SK-N-SH treated with all-trans-retinoic acid at 6 μM for 48 hours (cell line): ENCODE measurements at regions not wholly inside any gene's neighbourhood (a gene's known extent, or its start where the extent isn't known, plus 50 kb on each side); places are given as distances from the start of the nearest gene placed in this dataset.

Source experiments
- BACH2 ChIP-seq: fragments of 250-450 bp; sonication (Bioruptor Pico); IDR thresholded peaks from 2 replicates; pipeline ENCODE4 v1.9.0; 2021; ENCODE audit warnings: mild to moderate bottlenecking, borderline replicate concordance
- CREB5 ChIP-seq: fragments of 250-450 bp; sonication (Bioruptor Pico); IDR thresholded peaks from 2 replicates; pipeline ENCODE4 v1.5.1; 2020; ENCODE audit warnings: low read depth, mild to moderate bottlenecking, moderate library complexity
- ESRRG ChIP-seq: fragments of 250-450 bp; sonication (Bioruptor Pico); IDR thresholded peaks from 2 replicates; pipeline ENCODE4 v1.6.1; 2021; ENCODE audit warnings: mild to moderate bottlenecking
- GLIS3 ChIP-seq: fragments of 250-450 bp; sonication (Bioruptor Pico); IDR thresholded peaks from 2 replicates; pipeline ENCODE4 v1.5.0; 2020; ENCODE audit warnings: mild to moderate bottlenecking, moderate library complexity
- OSR1 ChIP-seq: fragments of 250-450 bp; sonication (Bioruptor Pico); IDR thresholded peaks from 2 replicates; pipeline ENCODE4 v1.8.0; 2022; ENCODE audit warnings: moderate library complexity, mild to moderate bottlenecking, inconsistent platforms
- PATZ1 ChIP-seq: fragments of 250-450 bp; sonication (Bioruptor Pico); IDR thresholded peaks from 2 replicates; pipeline ENCODE4 v1.8.0; 2020; ENCODE audit warnings: mild to moderate bottlenecking, moderate library complexity, borderline replicate concordance
- POU6F1 ChIP-seq: fragments of 250-450 bp; sonication (Bioruptor Pico); IDR thresholded peaks from 2 replicates; pipeline ENCODE4 v1.8.0; 2021; ENCODE audit warnings: low read depth, mild to moderate bottlenecking, moderate library complexity, borderline replicate concordance
- RARB ChIP-seq: fragments of 250-450 bp; sonication (Bioruptor Pico); IDR thresholded peaks from 2 replicates; pipeline ENCODE4 v1.8.0; 2021; ENCODE audit warnings: mild to moderate bottlenecking, moderate library complexity
- TCF4 ChIP-seq: fragments of 250-450 bp; sonication (Bioruptor Pico); IDR thresholded peaks from 2 replicates; pipeline ENCODE4 v1.8.0; 2021; ENCODE audit warnings: mild to moderate bottlenecking, moderate library complexity, borderline replicate concordance
- TOX ChIP-seq: fragments of 250-450 bp; sonication (Bioruptor Pico); IDR thresholded peaks from 2 replicates; pipeline ENCODE4 v1.8.0; 2021; ENCODE audit warnings: mild to moderate bottlenecking, moderate library complexity, borderline replicate concordance
- ZFP3 ChIP-seq: fragments of 250-450 bp; sonication (Bioruptor Pico); IDR thresholded peaks from 2 replicates; pipeline ENCODE4 v1.5.0; 2020; ENCODE audit warnings: mild to moderate bottlenecking, moderate library complexity
- ZFP30 ChIP-seq: fragments of 450-650 bp; formaldehyde crosslinking; IDR thresholded peaks from 2 replicates; pipeline ENCODE4 v1.5.0; 2022; ENCODE audit warnings: mild to moderate bottlenecking, moderate library complexity
- ZNF565 ChIP-seq: fragments of 450-650 bp; formaldehyde crosslinking; conservative IDR thresholded peaks from 2 replicates; pipeline ENCODE4 v1.5.0; 2020; ENCODE audit warnings: low read depth, mild to moderate bottlenecking, moderate library complexity
- ZNF70 ChIP-seq: fragments of 450-650 bp; formaldehyde crosslinking; IDR thresholded peaks from 2 replicates; pipeline ENCODE4 v1.5.0; 2020; ENCODE audit warnings: mild to moderate bottlenecking, moderate library complexity

GRCh38 chr13:33690354-33690753 is 127.6 kb upstream of the RFC3 start:
- TF ChIP-seq PATZ1 (no peak), ZFP3 (CRISPR knock-in tag) (no peak), TOX (no peak), ZFP30 (CRISPR knock-in tag) (no peak), ESRRG (CRISPR knock-in tag) (no peak), ZNF565 (no peak), TCF4 (CRISPR knock-in tag) (no peak), RARB (no peak), POU6F1 (no peak), CREB5 (CRISPR knock-in tag) (no peak), BACH2 (CRISPR knock-in tag) (no peak), ZNF70 (no peak), OSR1 (CRISPR knock-in tag) (no peak), GLIS3 (CRISPR knock-in tag) (no peak)
